ENCODE measurements at regions not wholly inside any gene's neighbourhood (a gene's known extent, or its start where the extent isn't known, plus 50 kb on each side); places are given as distances from the start of the nearest gene placed in this dataset.
A peak's percentile ranks its signal among the peaks of the same experiment; 100 is the strongest.

DNA sequence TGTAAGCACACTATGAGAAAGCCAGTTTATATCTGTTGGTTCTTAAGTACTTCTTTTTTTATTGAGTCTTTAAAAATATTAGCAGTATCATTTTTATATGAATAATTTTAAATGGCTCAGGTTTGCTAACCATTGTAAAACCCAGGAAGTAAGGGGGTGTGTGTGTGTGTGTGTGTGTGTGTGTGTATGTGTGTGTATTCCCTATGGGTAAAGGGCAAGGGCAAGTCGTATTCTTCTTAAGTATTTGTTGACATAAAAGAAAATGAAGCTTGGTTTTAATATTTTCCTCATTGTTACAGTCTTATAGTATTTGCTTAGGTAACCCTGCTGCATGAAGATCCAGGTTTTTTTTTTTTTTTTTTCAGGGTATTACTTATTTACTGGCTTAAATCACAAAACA lies 495.0 kb upstream of the B3GALT2 start:
- Histone ChIP-seq H3K4me3 (no peak overlapping the region), H3K4me1 (peaks cover 0 to 12% (median 0%) of the 10 kb centered on the region in 12 donors), H3K9me3 (no peaks in the 10 kb centered on the region), H3K27me3 (no peaks in the 10 kb centered on the region), H3K36me3 (no peaks in the 10 kb centered on the region), H3K27ac (peak overlapping the region in 3 of 12 donors; percentile 14 to 35 (median 18))
- TF ChIP-seq, protein P1, sequence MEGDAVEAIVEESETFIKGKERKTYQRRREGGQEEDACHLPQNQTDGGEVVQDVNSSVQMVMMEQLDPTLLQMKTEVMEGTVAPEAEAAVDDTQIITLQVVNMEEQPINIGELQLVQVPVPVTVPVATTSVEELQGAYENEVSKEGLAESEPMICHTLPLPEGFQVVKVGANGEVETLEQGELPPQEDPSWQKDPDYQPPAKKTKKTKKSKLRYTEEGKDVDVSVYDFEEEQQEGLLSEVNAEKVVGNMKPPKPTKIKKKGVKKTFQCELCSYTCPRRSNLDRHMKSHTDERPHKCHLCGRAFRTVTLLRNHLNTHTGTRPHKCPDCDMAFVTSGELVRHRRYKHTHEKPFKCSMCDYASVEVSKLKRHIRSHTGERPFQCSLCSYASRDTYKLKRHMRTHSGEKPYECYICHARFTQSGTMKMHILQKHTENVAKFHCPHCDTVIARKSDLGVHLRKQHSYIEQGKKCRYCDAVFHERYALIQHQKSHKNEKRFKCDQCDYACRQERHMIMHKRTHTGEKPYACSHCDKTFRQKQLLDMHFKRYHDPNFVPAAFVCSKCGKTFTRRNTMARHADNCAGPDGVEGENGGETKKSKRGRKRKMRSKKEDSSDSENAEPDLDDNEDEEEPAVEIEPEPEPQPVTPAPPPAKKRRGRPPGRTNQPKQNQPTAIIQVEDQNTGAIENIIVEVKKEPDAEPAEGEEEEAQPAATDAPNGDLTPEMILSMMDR (IDR thresholded peaks at IDR 0.05): no peak
- no peak for TF ChIP-seq POLR2A (IDR thresholded peaks at IDR 0.05)
- DNase-seq (no peak), ATAC-seq (no peak)
- intact Hi-C loops (cut with DNase I): no loop called here
- 21 to 50% (median 35%) methylated on average over 1 of the region's 1 CpG for WGBS, 4 donors

DNA sequence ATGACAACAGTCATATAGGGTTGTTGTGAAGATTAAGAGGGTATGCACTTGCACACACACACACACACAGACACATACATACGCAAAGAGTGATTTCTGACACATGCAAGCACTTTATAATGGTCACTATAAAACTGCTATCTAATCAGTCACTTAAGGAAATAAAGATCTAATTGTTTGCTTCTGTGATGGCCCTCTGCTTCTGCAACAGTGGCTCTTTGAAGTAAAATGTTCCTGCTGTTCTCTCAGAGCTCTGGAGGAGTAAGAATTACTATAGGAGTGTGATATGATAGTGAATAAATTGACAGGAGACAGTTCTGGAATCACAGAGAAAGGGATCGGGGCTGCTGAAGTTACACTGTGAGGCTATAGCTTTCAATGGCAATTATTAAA lies 494.5 kb upstream of the B3GALT2 start:
- intact Hi-C loops (cut with DNase I): no loop called here
- TF ChIP-seq, protein P1 (IDR thresholded peaks at IDR 0.05): no peak
- no peak for TF ChIP-seq POLR2A (IDR thresholded peaks at IDR 0.05)
- peak overlapping the region in 5 of 12 donors; percentile 14 to 56 (median 33) for H3K27ac ChIP-seq
- no peaks in the 10 kb centered on the region for H3K9me3 ChIP-seq
- H3K4me1 ChIP-seq: peaks cover 0 to 12% (median 0%) of the 10 kb centered on the region in 12 donors
- ATAC-seq (no peak), DNase-seq (no peak)
- no peaks in the 10 kb centered on the region for H3K36me3 ChIP-seq
- H3K27me3 ChIP-seq: no peaks in the 10 kb centered on the region
- 0 to 28% (median 23%) methylated on average over 2 of the region's 2 CpGs for WGBS, 4 donors
- no peak overlapping the region for H3K4me3 ChIP-seq

DNA sequence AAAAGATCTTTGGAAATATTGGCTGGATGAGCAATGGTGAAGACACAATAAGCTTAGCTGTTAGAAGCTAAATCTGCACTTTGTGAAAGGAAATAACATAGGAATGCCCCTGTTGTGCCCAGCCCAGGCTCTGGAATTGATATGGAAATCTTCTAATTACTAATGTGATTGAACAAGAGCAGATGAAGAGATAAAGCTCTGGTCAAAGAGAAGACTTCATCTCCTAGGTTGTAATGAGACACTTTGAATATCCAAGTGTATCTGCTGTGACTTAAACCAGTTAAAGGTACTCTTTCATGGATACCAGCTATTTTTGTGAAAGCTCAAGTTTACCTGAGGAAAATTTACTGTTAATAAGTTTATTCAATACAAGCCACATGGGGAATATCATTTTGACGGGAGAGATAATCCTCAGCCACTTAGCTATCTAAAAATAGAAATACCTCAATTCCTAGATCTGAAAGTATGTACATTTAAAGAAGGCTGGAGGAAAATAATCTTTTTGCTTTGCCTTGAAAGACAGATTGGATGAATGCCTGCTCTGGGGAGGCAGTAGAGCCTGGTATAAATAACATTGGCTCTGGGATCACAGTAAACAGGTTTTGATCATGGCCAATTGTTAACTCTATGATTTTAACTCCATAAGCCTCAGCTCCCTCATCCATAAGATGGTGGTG lies 494.0 kb upstream of the B3GALT2 start:
- peaks cover 0 to 12% (median 0%) of the 10 kb centered on the region in 12 donors for H3K4me1 ChIP-seq
- ATAC-seq (peak; percentile 20 to 71 (median 60)), DNase-seq (no peak)
- no peak overlapping the region for H3K4me3 ChIP-seq
- no peaks in the 10 kb centered on the region for H3K36me3 ChIP-seq
- no peaks in the 10 kb centered on the region for H3K9me3 ChIP-seq
- 17 to 26% (median 21%) methylated on average over 1 of the region's 1 CpG for WGBS, 4 donors
- H3K27me3 ChIP-seq: no peaks in the 10 kb centered on the region
- intact Hi-C loops (cut with DNase I): no loop called here
- H3K27ac ChIP-seq: peak overlapping the region in 5 of 12 donors; percentile 14 to 56 (median 33)
- TF ChIP-seq POLR2A (IDR thresholded peaks at IDR 0.05): no peak
- TF ChIP-seq, protein P1 (IDR thresholded peaks at IDR 0.05): no peak

DNA sequence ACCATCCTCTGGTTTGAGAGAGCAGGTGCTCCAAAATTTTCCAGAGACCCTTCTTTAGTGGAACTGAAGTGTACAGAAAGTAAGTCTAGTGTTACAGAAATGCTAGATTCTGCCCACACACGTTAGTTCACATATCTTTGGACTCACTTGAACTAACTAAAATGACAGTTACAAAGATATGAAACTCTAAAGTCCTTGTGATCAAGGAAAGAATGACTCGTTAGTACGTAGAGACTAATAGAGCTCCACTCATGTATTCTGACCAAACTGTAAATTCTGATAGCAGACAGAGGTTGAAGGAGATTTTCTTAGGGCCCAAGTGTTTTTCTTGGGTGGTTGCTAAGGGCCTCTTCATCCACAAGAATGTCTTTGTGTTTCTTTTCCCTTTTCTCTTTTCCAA lies 491.5 kb upstream of the B3GALT2 start:
- TF ChIP-seq, protein P1 (IDR thresholded peaks at IDR 0.05): no peak
- TF ChIP-seq POLR2A (IDR thresholded peaks at IDR 0.05): no peak
- Histone ChIP-seq H3K4me1 (peaks cover 0 to 12% (median 0%) of the 10 kb centered on the region in 12 donors), H3K27me3 (no peaks in the 10 kb centered on the region), H3K36me3 (no peaks in the 10 kb centered on the region), H3K27ac (no peak overlapping the region), H3K9me3 (no peaks in the 10 kb centered on the region), H3K4me3 (no peak overlapping the region)
- intact Hi-C loops (cut with DNase I): no loop called here
- no peak for ATAC-seq
- WGBS, 4 donors: 42 to 66% (median 51%) methylated on average over 3 of the region's 3 CpGs
- DNase-seq: no peak

All from heart left ventricle (tissue), 16 donors.